Coronary artery (tissue), 2 donors: ENCODE measurements at regions not wholly inside any gene's neighbourhood (a gene's known extent, or its start where the extent isn't known, plus 50 kb on each side); places are given as distances from the start of the nearest gene placed in this dataset.

Source experiments
- DNase-seq: peaks from one replicate; pipeline ENCODE4 v3.0.0-alpha.2; 2017; ENCODE audit warnings: low spot score
- H3K27ac ChIP-seq, 2 donors: fragments of 200-600 bp; sonication (generic); one replicate each; pipeline ENCODE4 v1.5.1; 2016 to 2019
- H3K4me3 ChIP-seq: fragments of 200-600 bp; sonication (generic); 2 replicates; pipeline ENCODE4 v1.5.1; 2016; ENCODE audit warnings: mild to moderate bottlenecking, moderate library complexity
- CTCF ChIP-seq: fragments of 200-600 bp; sonication (generic); IDR thresholded peaks from one replicate; pipeline ENCODE4 v1.5.1; 2019; ENCODE audit warnings: antibody characterized with exemption

- DNase-seq: peak; percentile 43
- no peak for TF ChIP-seq CTCF
- no peak overlapping the region for H3K27ac ChIP-seq
- no peak overlapping the region for H3K4me3 ChIP-seq
Measured at GRCh38 chr3:194960446-194961032, 274.9 kb downstream of the FAM43A start.

GRCh38 chr3:194961149-194961548 lies 275.5 kb downstream of the FAM43A start:
- Histone ChIP-seq H3K4me3 (no peak overlapping the region), H3K27ac (no peak overlapping the region)
- DNase-seq: no peak
- no peak for TF ChIP-seq CTCF

- TF ChIP-seq CTCF: no peak
- H3K4me3 ChIP-seq: no peak overlapping the region
- DNase-seq: no peak
- no peak overlapping the region for H3K27ac ChIP-seq
Measured at GRCh38 chr3:194961571-194961970, 275.9 kb downstream of the FAM43A start.

GRCh38 chr3:194962056-194962455 lies 276.4 kb downstream of the FAM43A start:
- no peak for TF ChIP-seq CTCF
- no peak overlapping the region for H3K27ac ChIP-seq
- peak; percentile 14 for DNase-seq

GRCh38 chr3:194964809-194965208 lies 279.1 kb downstream of the FAM43A start:
- peak; percentile 21 for DNase-seq
- Histone ChIP-seq H3K4me3 (no peak overlapping the region), H3K27ac (no peak overlapping the region)
- no peak for TF ChIP-seq CTCF

More at GRCh38 chr3:194962056-194962455, 276.4 kb downstream of the FAM43A start:
- no peak overlapping the region for H3K4me3 ChIP-seq

GRCh38 chr3:194967151-194968117 lies 281.8 kb downstream of the FAM43A start:
- no peak overlapping the region for H3K27ac ChIP-seq
- no peak for TF ChIP-seq CTCF
- DNase-seq: no peak
- no peak overlapping the region for H3K4me3 ChIP-seq
